ENCODE measurements at regions not wholly inside any gene's neighbourhood (a gene's known extent, or its start where the extent isn't known, plus 50 kb on each side); places are given as distances from the start of the nearest gene placed in this dataset.

DNA sequence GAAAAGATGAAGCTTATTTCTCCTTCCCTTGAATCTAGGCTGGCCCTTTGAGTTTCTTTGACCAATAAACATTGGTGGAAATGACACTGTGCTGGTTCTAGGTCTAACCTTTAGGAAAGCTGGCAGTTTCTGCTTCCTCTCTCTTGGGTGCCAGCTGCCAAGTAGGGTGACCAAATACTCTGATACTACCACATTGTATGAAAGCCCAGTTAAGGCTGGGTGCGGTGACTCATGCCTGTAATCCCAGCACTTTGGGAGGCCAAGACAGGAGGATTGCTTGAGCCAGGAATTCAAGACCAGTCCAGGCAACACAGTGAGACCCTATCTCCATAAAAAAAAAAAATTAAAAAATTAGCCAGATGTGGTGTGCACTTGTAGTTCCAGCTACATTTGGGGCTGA lies 320.7 kb downstream of the ZNF621 start:
- TF ChIP-seq POLR2AphosphoS5 (IDR thresholded peaks at IDR 0.05; ENCODE audit: borderline replicate concordance, low read depth, low read length) (no peak), EZH2 (IDR thresholded peaks at IDR 0.05) (no peak)

Measured in SK-N-MC (cell line).